ENCODE measurements at regions not wholly inside any gene's neighbourhood (a gene's known extent, or its start where the extent isn't known, plus 50 kb on each side); places are given as distances from the start of the nearest gene placed in this dataset.

DNA sequence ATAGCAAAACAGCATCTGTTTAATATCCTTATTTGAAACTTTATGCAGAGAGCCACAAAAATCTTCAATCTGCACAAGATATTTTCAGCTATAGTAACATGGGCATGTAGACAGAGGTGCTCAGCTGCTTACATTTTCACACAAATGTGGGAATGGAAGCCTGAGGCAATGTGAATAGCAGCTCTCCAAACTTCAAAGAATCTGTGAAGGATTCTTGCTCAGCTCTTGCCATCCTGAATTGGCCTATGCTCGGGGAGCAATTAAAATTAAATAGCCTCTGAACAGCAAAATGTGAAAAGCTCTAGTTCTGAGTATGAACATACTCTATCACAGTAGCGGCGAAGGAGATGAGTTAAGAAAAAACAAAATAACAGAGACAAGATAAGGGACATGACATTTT lies 1523.8 kb downstream of the PCDH7 start:
- no peak for TF ChIP-seq CTCF (IDR thresholded peaks at IDR 0.05; ENCODE audit: unreplicated experiment in 3 of 3)
- Mint-ChIP-seq H3K27me3 (ENCODE audit: low read depth) (no peaks in the 10 kb centered on the region), H3K36me3 (ENCODE audit: low read depth) (no peaks in the 10 kb centered on the region), H3K4me1 (no peaks in the 10 kb centered on the region), H3K4me3 (no peak overlapping the region), H3K27ac (no peak overlapping the region), H3K9me3 (no peaks in the 10 kb centered on the region)

GRCh38 chr4:32249040-32249439 lies 1528.9 kb downstream of the PCDH7 start:
- no peaks in the 10 kb centered on the region for H3K9me3 Mint-ChIP-seq
- no peaks in the 10 kb centered on the region for H3K36me3 Mint-ChIP-seq (ENCODE audit: low read depth)
- no peak for TF ChIP-seq CTCF (IDR thresholded peaks at IDR 0.05; ENCODE audit: unreplicated experiment in 3 of 3)
- no peak overlapping the region for H3K4me3 Mint-ChIP-seq
- no peak overlapping the region for H3K27ac Mint-ChIP-seq
- no peaks in the 10 kb centered on the region for H3K27me3 Mint-ChIP-seq (ENCODE audit: low read depth)
- H3K4me1 Mint-ChIP-seq, result no peaks in the 10 kb centered on the region

DNA sequence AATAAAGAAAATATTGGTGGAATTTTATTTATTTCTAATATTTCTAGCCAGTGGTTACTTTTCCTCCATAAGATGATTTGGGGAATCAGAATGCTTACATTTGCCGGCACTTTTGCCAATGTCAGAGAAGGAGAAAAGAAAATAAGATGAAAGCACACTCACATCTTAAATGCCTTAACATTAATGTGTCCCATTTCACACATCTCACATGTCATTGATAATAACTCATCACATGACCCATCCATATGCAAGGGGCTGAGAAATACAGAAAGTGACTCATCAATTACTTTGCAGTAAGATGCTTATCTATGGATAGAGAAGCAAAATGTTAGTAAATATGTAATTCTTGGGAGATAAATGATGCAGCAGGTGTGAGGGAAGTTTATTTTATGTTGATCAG lies 1531.0 kb downstream of the PCDH7 start:
- no peaks in the 10 kb centered on the region for H3K27me3 Mint-ChIP-seq (ENCODE audit: low read depth)
- no peak for TF ChIP-seq CTCF (IDR thresholded peaks at IDR 0.05; ENCODE audit: unreplicated experiment in 3 of 3)
- H3K9me3 Mint-ChIP-seq, result no peaks in the 10 kb centered on the region
- H3K4me1 Mint-ChIP-seq, result no peaks in the 10 kb centered on the region
- no peak overlapping the region for H3K4me3 Mint-ChIP-seq
- no peak overlapping the region for H3K27ac Mint-ChIP-seq
- H3K36me3 Mint-ChIP-seq (ENCODE audit: low read depth), result no peaks in the 10 kb centered on the region

DNA sequence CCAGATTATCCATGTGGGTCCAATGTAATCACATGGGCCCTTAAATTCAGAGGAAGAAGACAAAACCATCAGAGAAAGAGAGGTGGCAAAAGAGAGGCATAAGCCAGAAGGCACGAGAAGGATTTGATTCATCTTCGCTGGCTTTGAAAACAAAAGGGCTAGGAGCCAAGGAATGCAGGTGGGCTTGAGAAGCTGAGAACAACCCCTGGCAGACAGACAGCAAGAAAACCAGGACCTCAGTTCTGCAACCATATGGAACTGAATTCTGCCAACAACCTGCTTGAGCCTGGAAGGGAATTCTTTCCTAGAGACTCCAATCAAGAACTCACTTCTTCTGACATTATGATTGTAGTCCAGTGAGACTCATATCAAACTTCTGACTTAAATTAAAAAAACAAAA lies 1531.8 kb downstream of the PCDH7 start:
- TF ChIP-seq CTCF (IDR thresholded peaks at IDR 0.05; ENCODE audit: unreplicated experiment in 3 of 3), result no peak
- Mint-ChIP-seq H3K27ac (no peak overlapping the region), H3K27me3 (ENCODE audit: low read depth) (no peaks in the 10 kb centered on the region), H3K4me3 (no peak overlapping the region), H3K36me3 (ENCODE audit: low read depth) (no peaks in the 10 kb centered on the region), H3K9me3 (no peaks in the 10 kb centered on the region), H3K4me1 (no peaks in the 10 kb centered on the region)

- Mint-ChIP-seq H3K4me1 (no peaks in the 10 kb centered on the region), H3K36me3 (ENCODE audit: low read depth) (no peaks in the 10 kb centered on the region), H3K27ac (no peak overlapping the region), H3K27me3 (ENCODE audit: low read depth) (no peaks in the 10 kb centered on the region), H3K9me3 (no peaks in the 10 kb centered on the region), H3K4me3 (no peak overlapping the region)
- no peak for TF ChIP-seq CTCF (IDR thresholded peaks at IDR 0.05; ENCODE audit: unreplicated experiment in 3 of 3)
Measured at GRCh38 chr4:32254216-32254615, 1534.0 kb downstream of the PCDH7 start.

DNA sequence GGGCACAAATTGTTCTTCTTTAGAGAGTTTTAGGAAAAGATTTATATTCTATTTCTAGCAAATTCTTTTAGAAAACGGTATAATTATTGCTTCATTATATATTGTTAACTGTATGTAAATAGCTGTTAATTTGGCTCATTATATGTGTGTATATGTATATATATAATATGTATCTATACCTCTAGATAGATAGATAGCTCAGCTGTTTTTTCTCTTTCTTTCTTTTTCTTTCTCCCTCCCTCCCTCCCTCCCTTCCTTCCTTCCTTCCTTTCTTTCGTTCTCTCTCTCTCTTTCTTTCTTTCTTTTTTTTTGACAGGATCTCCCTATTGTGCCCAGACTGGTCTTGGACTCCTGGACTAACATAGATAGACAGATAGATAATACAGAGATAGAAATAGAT lies 1538.8 kb downstream of the PCDH7 start:
- H3K4me3 Mint-ChIP-seq, result no peak overlapping the region
- H3K4me1 Mint-ChIP-seq, result no peaks in the 10 kb centered on the region
- TF ChIP-seq CTCF (IDR thresholded peaks at IDR 0.05; ENCODE audit: unreplicated experiment in 3 of 3), result no peak
- no peaks in the 10 kb centered on the region for H3K9me3 Mint-ChIP-seq
- no peaks in the 10 kb centered on the region for H3K27me3 Mint-ChIP-seq (ENCODE audit: low read depth)
- H3K36me3 Mint-ChIP-seq (ENCODE audit: low read depth), result no peaks in the 10 kb centered on the region
- H3K27ac Mint-ChIP-seq, result no peak overlapping the region

All from nephron (organoid).